GM23248 (cell line): ENCODE measurements at regions not wholly inside any gene's neighbourhood (a gene's known extent, or its start where the extent isn't known, plus 50 kb on each side); places are given as distances from the start of the nearest gene placed in this dataset.

ENCODE experiments used
- DNase-seq: peaks from one replicate; pipeline ENCODE4 v3.0.0-alpha.2; 2015
- H2AFZ ChIP-seq: fragments of 200-600 bp; sonication (generic); 2 replicates; pipeline ENCODE4 v1.6.1; 2016; ENCODE audit warnings: antibody characterized with exemption
- H3F3A ChIP-seq: fragments of 200-600 bp; sonication (generic); 2 replicates; pipeline ENCODE4 v1.6.1; 2016; ENCODE audit warnings: mild to moderate bottlenecking, antibody characterized with exemption, mixed run types; ENCODE audit not compliant: insufficient read depth
- H3K27ac ChIP-seq: fragments of 200-600 bp; sonication (generic); 2 replicates; pipeline ENCODE4 v1.5.1; 2016; ENCODE audit warnings: mild to moderate bottlenecking
- H3K27me3 ChIP-seq: fragments of 200-600 bp; sonication (generic); replicated peaks from 2 replicates; pipeline ENCODE4 v1.6.1; 2016; ENCODE audit warnings: mild to moderate bottlenecking; ENCODE audit not compliant: insufficient read depth
- H3K36me3 ChIP-seq: fragments of 200-600 bp; sonication (generic); 2 replicates; pipeline ENCODE4 v1.6.1; 2016; ENCODE audit warnings: low read depth, mild to moderate bottlenecking
- H3K4me1 ChIP-seq: fragments of 200-600 bp; sonication (generic); 2 replicates; pipeline ENCODE4 v1.6.1; 2016; ENCODE audit warnings: mild to moderate bottlenecking; ENCODE audit not compliant: insufficient read depth
- H3K4me2 ChIP-seq: fragments of 200-600 bp; sonication (generic); one replicate; pipeline ENCODE4 v1.6.1; 2016; ENCODE audit warnings: mild to moderate bottlenecking; ENCODE audit not compliant: unreplicated experiment
- H3K4me3 ChIP-seq: fragments of 200-600 bp; sonication (generic); 2 replicates; pipeline ENCODE4 v1.5.1; 2016; ENCODE audit warnings: mild to moderate bottlenecking
- H3K79me2 ChIP-seq: fragments of 200-600 bp; sonication (generic); 2 replicates; pipeline ENCODE4 v1.6.1; 2016; ENCODE audit warnings: mild to moderate bottlenecking; ENCODE audit not compliant: insufficient read depth
- H3K9ac ChIP-seq: fragments of 200-600 bp; sonication (generic); 2 replicates; pipeline ENCODE4 v1.6.1; 2016; ENCODE audit warnings: mild to moderate bottlenecking
- H3K9me2 ChIP-seq: fragments of 200-600 bp; sonication (generic); 2 replicates; pipeline ENCODE4 v1.6.1; 2016; ENCODE audit warnings: mixed run types, mild to moderate bottlenecking, moderate library complexity; ENCODE audit not compliant: insufficient read depth
- H3K9me3 ChIP-seq: fragments of 200-600 bp; sonication (generic); one replicate; pipeline ENCODE4 v1.6.1; 2017; ENCODE audit warnings: low read depth
- H4K20me1 ChIP-seq: fragments of 200-600 bp; sonication (generic); 2 replicates; pipeline ENCODE4 v1.6.0; 2016; ENCODE audit not compliant: insufficient read depth
- EZH2 ChIP-seq: fragments of 200-600 bp; sonication (generic); IDR thresholded peaks from 2 replicates; pipeline ENCODE4 v1.6.1; 2018; ENCODE audit warnings: antibody characterized with exemption, mild to moderate bottlenecking; ENCODE audit not compliant: insufficient read depth, poor library complexity, severe bottlenecking
- EZH2phosphoT487 ChIP-seq: fragments of 200-600 bp; sonication (generic); IDR thresholded peaks from 2 replicates; pipeline ENCODE4 v1.6.1; 2018; ENCODE audit warnings: antibody characterized with exemption, moderate library complexity, mild to moderate bottlenecking, low read depth; ENCODE audit not compliant: insufficient read depth
- WGBS, 2 experiments: methylation state at CpG; one replicate each; pipeline ENCODE4 v1.1.6; 2015 to 2017; ENCODE audit warnings: low lambda C conversion rate in 2 of 2, low coverage in 1 of 2; ENCODE audit errors: missing lambda C conversion rate in 2 of 2; 5-methylcytosine and 5-hydroxymethylcytosine counted together
- in situ Hi-C: fragments of 300-500 bp; cut with MboI; formaldehyde crosslinking; loops from 2 replicates; pipeline ENCODE4 v1.15.0; 2020

DNA sequence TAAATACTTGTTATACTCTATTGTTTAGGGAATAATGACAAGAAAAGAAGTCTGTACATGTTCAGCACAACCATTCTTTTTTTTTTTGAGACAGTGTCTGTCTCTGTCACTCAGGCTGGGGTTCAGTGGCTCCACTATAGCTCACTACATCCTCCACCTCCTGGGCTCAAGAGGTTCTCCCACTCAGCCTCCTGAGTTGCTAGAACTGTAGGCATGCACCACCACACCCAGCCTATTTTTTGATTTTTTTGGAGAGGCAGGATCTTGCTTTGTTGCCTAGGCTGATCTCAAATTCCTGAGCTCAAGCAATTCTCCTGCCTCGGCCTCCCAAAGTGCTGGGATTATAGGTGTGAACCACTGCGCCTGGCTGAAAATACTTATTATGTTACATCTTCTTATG is 250.0 kb downstream of the MIAT start:
- in situ Hi-C loops: no loop called here
- no peaks in the 10 kb centered on the region for H3K79me2 ChIP-seq
- H3K4me3 ChIP-seq: no peak overlapping the region
- H3K9me2 ChIP-seq: no peaks in the 10 kb centered on the region
- H4K20me1 ChIP-seq: no peaks in the 10 kb centered on the region
- no peak for DNase-seq
- H2AFZ ChIP-seq: no peak overlapping the region
- 90 to 100% methylated on average over 2 of the region's 2 CpGs for WGBS, 2 experiments
- H3K27ac ChIP-seq: no peak overlapping the region
- no peaks in the 10 kb centered on the region for H3K36me3 ChIP-seq
- no peaks in the 10 kb centered on the region for H3F3A ChIP-seq
- no peak overlapping the region for H3K9ac ChIP-seq
- H3K27me3 ChIP-seq: no peaks in the 10 kb centered on the region; the same call in none of the 2 replicates
- no peaks in the 10 kb centered on the region for H3K4me1 ChIP-seq
- H3K9me3 ChIP-seq: no peaks in the 10 kb centered on the region
- TF ChIP-seq EZH2phosphoT487 (no peak), EZH2 (no peak)
- no peak overlapping the region for H3K4me2 ChIP-seq

DNA sequence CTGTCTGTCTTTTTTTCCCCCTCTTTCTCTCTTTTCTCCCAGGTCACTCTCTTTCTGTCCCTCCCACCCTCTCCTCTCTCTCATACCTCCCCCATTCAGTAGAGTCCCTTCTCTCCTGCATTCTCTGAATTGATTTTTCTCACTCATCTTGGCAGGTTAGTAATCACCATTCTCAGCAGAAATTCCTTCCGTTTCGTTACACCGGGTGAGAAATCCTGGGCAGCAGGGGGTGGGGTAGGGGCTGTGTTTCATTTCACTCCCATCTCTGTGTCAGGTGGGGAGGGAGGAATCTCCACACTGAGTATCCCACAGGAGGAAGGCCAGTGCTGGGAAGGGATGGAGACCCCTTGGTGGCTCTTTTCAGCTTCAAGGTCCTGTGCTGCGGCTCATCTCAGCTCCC is 253.5 kb downstream of the MIAT start:
- Histone ChIP-seq H3K27me3 (no peaks in the 10 kb centered on the region; the same call in none of the 2 replicates), H3K9me3 (no peaks in the 10 kb centered on the region), H3K4me3 (no peak overlapping the region), H2AFZ (no peak overlapping the region), H3F3A (no peaks in the 10 kb centered on the region), H3K4me1 (no peaks in the 10 kb centered on the region), H3K4me2 (no peak overlapping the region), H3K79me2 (no peaks in the 10 kb centered on the region), H3K9me2 (no peaks in the 10 kb centered on the region), H3K36me3 (no peaks in the 10 kb centered on the region), H3K9ac (no peak overlapping the region), H4K20me1 (no peaks in the 10 kb centered on the region), H3K27ac (no peak overlapping the region)
- TF ChIP-seq EZH2 (no peak), EZH2phosphoT487 (no peak)
- in situ Hi-C loops: no loop called here
- WGBS, 2 experiments: 61 to 77% methylated on average over 4 of the region's 4 CpGs
- DNase-seq: no peak

- in situ Hi-C loops: no loop called here
- Histone ChIP-seq H3K9ac (no peak overlapping the region), H3F3A (no peaks in the 10 kb centered on the region), H3K27me3 (no peaks in the 10 kb centered on the region; the same call in none of the 2 replicates), H3K36me3 (no peaks in the 10 kb centered on the region), H3K4me2 (no peak overlapping the region), H3K27ac (no peak overlapping the region), H3K4me3 (no peak overlapping the region), H3K79me2 (no peaks in the 10 kb centered on the region), H3K4me1 (no peaks in the 10 kb centered on the region), H3K9me3 (no peaks in the 10 kb centered on the region), H3K9me2 (no peaks in the 10 kb centered on the region), H2AFZ (no peak overlapping the region), H4K20me1 (no peaks in the 10 kb centered on the region)
- TF ChIP-seq EZH2 (no peak), EZH2phosphoT487 (no peak)
- WGBS, 2 experiments: 55 to 61% methylated on average over 23 of the region's 23 CpGs
- no peak for DNase-seq
Measured at GRCh38 chr22:26912655-26913345, 255.4 kb downstream of the MIAT start.

GRCh38 chr22:26914519-26915185 is 257.3 kb downstream of the MIAT start:
- Histone ChIP-seq H3F3A (no peaks in the 10 kb centered on the region), H3K4me2 (no peak overlapping the region), H3K4me1 (no peaks in the 10 kb centered on the region), H3K27ac (no peak overlapping the region), H3K4me3 (no peak overlapping the region), H3K9ac (no peak overlapping the region), H3K9me2 (no peaks in the 10 kb centered on the region), H3K79me2 (no peaks in the 10 kb centered on the region), H3K9me3 (no peaks in the 10 kb centered on the region), H3K27me3 (no peaks in the 10 kb centered on the region; the same call in none of the 2 replicates), H4K20me1 (no peaks in the 10 kb centered on the region), H2AFZ (no peak overlapping the region), H3K36me3 (no peaks in the 10 kb centered on the region)
- no peak for DNase-seq
- TF ChIP-seq EZH2phosphoT487 (no peak), EZH2 (no peak)
- WGBS, 2 experiments: 76 to 85% methylated on average over 20 to 25 of the region's 25 CpGs
- in situ Hi-C loops: no loop called here
